Keratinocyte (primary cell): ENCODE measurements at regions not wholly inside any gene's neighbourhood (a gene's known extent, or its start where the extent isn't known, plus 50 kb on each side); places are given as distances from the start of the nearest gene placed in this dataset.

Experiments
- DNase-seq: peaks from one replicate; pipeline ENCODE4 v3.0.0-alpha.2; 2011; ENCODE audit warnings: low read depth, missing footprints, low spot score
- FAIRE-seq: peaks from 2 replicates; lab custom pipeline; 2011; peaks lifted over from hg19 to GRCh38; lab: Jason Lieb, UNC
- H2AFZ ChIP-seq: 2 replicates; pipeline ENCODE4 v1.6.0; 2012; ENCODE audit warnings: low read length, control low read depth, inconsistent platforms; ENCODE audit not compliant: control insufficient read depth
- H3K27ac ChIP-seq: 2 replicates; pipeline ENCODE4 v1.5.1; 2011; ENCODE audit warnings: low read length; ENCODE audit not compliant: control insufficient read depth, insufficient read depth
- H3K27me3 ChIP-seq: 3 replicates; pipeline ENCODE4 v1.6.0; 2011; ENCODE audit warnings: low read length; ENCODE audit not compliant: control insufficient read depth, insufficient read depth; ENCODE audit errors: extremely low read depth
- H3K36me3 ChIP-seq, 2 experiments: 2 replicates in 1 of 2; 3 replicates in 1 of 2; pipeline ENCODE4 v1.5.1; 2011; ENCODE audit warnings: low read length in 2 of 2, mild to moderate bottlenecking in 1 of 2; ENCODE audit not compliant: control insufficient read depth in 2 of 2, insufficient read depth in 2 of 2; ENCODE audit errors: extremely low read depth in 1 of 2
- H3K4me1 ChIP-seq: 3 replicates; pipeline ENCODE4 v1.5.1; 2011; ENCODE audit warnings: low read length; ENCODE audit not compliant: control insufficient read depth, insufficient read depth; ENCODE audit errors: extremely low read depth
- H3K4me2 ChIP-seq: 3 replicates; pipeline ENCODE4 v1.6.0; 2011; ENCODE audit warnings: low read depth, low read length; ENCODE audit not compliant: control insufficient read depth, insufficient read depth; ENCODE audit errors: extremely low read depth
- H3K4me3 ChIP-seq, 3 experiments: fragments of 200-600 bp in 1 of 3; sonication (generic) in 1 of 3; 2 replicates in 2 of 3; 3 replicates in 1 of 3; pipeline ENCODE4 v1.5.1; 2011 to 2016; ENCODE audit warnings: low read length in 3 of 3, mild to moderate bottlenecking in 3 of 3, control low read depth in 2 of 3, inconsistent platforms in 1 of 3, low read depth in 1 of 3, mixed read lengths in 1 of 3, mixed run types in 1 of 3, moderate library complexity in 1 of 3; ENCODE audit not compliant: control insufficient read depth in 2 of 3, insufficient read depth in 2 of 3; ENCODE audit errors: extremely low read depth in 1 of 3
- H3K79me2 ChIP-seq: 2 replicates; pipeline ENCODE4 v1.6.0; 2012; ENCODE audit warnings: low read length; ENCODE audit not compliant: control insufficient read depth, insufficient read depth
- H3K9ac ChIP-seq: 3 replicates; pipeline ENCODE4 v1.6.0; 2011; ENCODE audit warnings: low read length; ENCODE audit not compliant: control insufficient read depth, insufficient read depth; ENCODE audit errors: extremely low read depth
- H3K9me1 ChIP-seq: 3 replicates; pipeline ENCODE4 v1.6.0; 2011; ENCODE audit warnings: low read length; ENCODE audit not compliant: control insufficient read depth, insufficient read depth; ENCODE audit errors: extremely low read depth
- H3K9me3 ChIP-seq: 2 replicates; pipeline ENCODE4 v1.5.1; 2012; ENCODE audit warnings: low read depth, low read length; ENCODE audit not compliant: control insufficient read depth
- H4K20me1 ChIP-seq: 3 replicates; pipeline ENCODE4 v1.6.0; 2011; ENCODE audit warnings: low read length; ENCODE audit not compliant: control insufficient read depth, insufficient read depth; ENCODE audit errors: extremely low read depth
- CTCF ChIP-seq, 3 experiments: IDR thresholded peaks in 1 of 3; conservative IDR thresholded peaks in 1 of 3; optimal IDR thresholded peaks in 1 of 3; 2 replicates in 2 of 3; 3 replicates in 1 of 3; pipeline versions ENCODE3 to v1.5.1; 2011; ENCODE audit warnings: low read length in 3 of 3, mild to moderate bottlenecking in 3 of 3, moderate library complexity in 2 of 3, control low read depth in 1 of 3, inconsistent platforms in 1 of 3; ENCODE audit not compliant: insufficient read depth in 2 of 3; ENCODE audit errors: extremely low read depth in 1 of 3
- EZH2 ChIP-seq: IDR thresholded peaks from one replicate; pipeline ENCODE4 v1.6.1; 2012; ENCODE audit warnings: inconsistent platforms, mild to moderate bottlenecking, low read length, moderate library complexity
- dilution Hi-C: fragments of 300-500 bp; cut with MboI; formaldehyde crosslinking; loops from one replicate; pipeline ENCODE4 v1.7.0; 2020; ENCODE audit warnings: low sequenced_read_pairs; ENCODE audit not compliant: extremely low pct_ligation_motif_present

GRCh38 chr11:107123022-107123421 is 104.7 kb upstream of the GUCY1A2 start:
- no peaks in the 10 kb centered on the region for H3K9me3 ChIP-seq
- no peaks in the 10 kb centered on the region for H4K20me1 ChIP-seq
- no peak overlapping the region for H3K4me2 ChIP-seq
- FAIRE-seq = no peak
- no peak for DNase-seq
- no peak overlapping the region for H3K4me3 ChIP-seq
- H3K9ac ChIP-seq = no peak overlapping the region
- H3K79me2 ChIP-seq = no peaks in the 10 kb centered on the region
- H3K4me1 ChIP-seq = no peaks in the 10 kb centered on the region
- H3K27ac ChIP-seq = no peak overlapping the region
- dilution Hi-C loops = no loop called here
- H3K36me3 ChIP-seq = no peaks in the 10 kb centered on the region
- no peaks in the 10 kb centered on the region for H3K9me1 ChIP-seq
- H2AFZ ChIP-seq = no peak overlapping the region
- TF ChIP-seq CTCF (optimal IDR thresholded peaks at IDR 0.05 in 1 of 3, IDR thresholded peaks at IDR 0.05 in 1 of 3, conservative IDR thresholded peaks at IDR 0.05 in 1 of 3; ENCODE audit: extremely low read depth in 1 of 3, insufficient read depth in 2 of 3, low read length in 3 of 3) = no peak
- TF ChIP-seq EZH2 = no peak
- H3K27me3 ChIP-seq = no peaks in the 10 kb centered on the region

- H3K79me2 ChIP-seq = no peaks in the 10 kb centered on the region
- H3K27me3 ChIP-seq = no peaks in the 10 kb centered on the region
- no peak for TF ChIP-seq EZH2
- TF ChIP-seq CTCF (optimal IDR thresholded peaks at IDR 0.05 in 1 of 3, IDR thresholded peaks at IDR 0.05 in 1 of 3, conservative IDR thresholded peaks at IDR 0.05 in 1 of 3; ENCODE audit: extremely low read depth in 1 of 3, insufficient read depth in 2 of 3, low read length in 3 of 3) = no peak
- no peaks in the 10 kb centered on the region for H4K20me1 ChIP-seq
- no peak overlapping the region for H3K4me2 ChIP-seq
- no peaks in the 10 kb centered on the region for H3K4me1 ChIP-seq
- H3K9me1 ChIP-seq = no peaks in the 10 kb centered on the region
- dilution Hi-C loops = no loop called here
- H3K36me3 ChIP-seq = no peaks in the 10 kb centered on the region
- no peak overlapping the region for H3K9ac ChIP-seq
- no peak for DNase-seq
- no peak overlapping the region for H2AFZ ChIP-seq
- H3K27ac ChIP-seq = no peak overlapping the region
- no peaks in the 10 kb centered on the region for H3K9me3 ChIP-seq
- no peak overlapping the region for H3K4me3 ChIP-seq
- no peak for FAIRE-seq
These were observed 99.9 kb upstream of the GUCY1A2 start for GRCh38 chr11:107118025-107118720.
